HG02623 (cell line): ENCODE measurements at regions not wholly inside any gene's neighbourhood (a gene's known extent, or its start where the extent isn't known, plus 50 kb on each side); places are given as distances from the start of the nearest gene placed in this dataset.

ENCODE experiments used
- ATAC-seq: cut with Tn5 transposase; IDR thresholded peaks from one replicate; pipeline ENCODE4 v1.9.1; 2021; ENCODE audit warnings: moderate library complexity; ENCODE audit not compliant: unreplicated experiment

- ATAC-seq = no peak
These were observed 322.8 kb downstream of the ZNF621 start for GRCh38 chr3:40847551-40847992.

- no peak for ATAC-seq
These were observed 323.7 kb downstream of the ZNF621 start for GRCh38 chr3:40848421-40848820.

GRCh38 chr3:40850861-40851260 lies 326.1 kb downstream of the ZNF621 start:
- no peak for ATAC-seq

GRCh38 chr3:40851836-40852235 lies 327.1 kb downstream of the ZNF621 start:
- no peak for ATAC-seq

GRCh38 chr3:40852712-40853111 lies 328.0 kb downstream of the ZNF621 start:
- ATAC-seq = no peak

GRCh38 chr3:40853474-40853873 lies 328.7 kb downstream of the ZNF621 start:
- no peak for ATAC-seq

- ATAC-seq = no peak
These were observed 331.1 kb downstream of the ZNF621 start for GRCh38 chr3:40855871-40856270.

- ATAC-seq = no peak
These were observed 333.8 kb downstream of the ZNF621 start for GRCh38 chr3:40858364-40859115.

GRCh38 chr3:40862946-40863345 lies 336.4 kb upstream of the CTNNB1 start:
- no peak for ATAC-seq

- no peak for ATAC-seq
These were observed 335.0 kb upstream of the CTNNB1 start for GRCh38 chr3:40864146-40864782.

GRCh38 chr3:40864915-40865314 lies 334.4 kb upstream of the CTNNB1 start:
- ATAC-seq = no peak

- no peak for ATAC-seq
These were observed 331.5 kb upstream of the CTNNB1 start for GRCh38 chr3:40867797-40868196.

- no peak for ATAC-seq
These were observed 330.3 kb upstream of the CTNNB1 start for GRCh38 chr3:40869013-40869412.

- ATAC-seq = no peak
These were observed 329.4 kb upstream of the CTNNB1 start for GRCh38 chr3:40869939-40870338.

GRCh38 chr3:40871394-40871793 lies 327.9 kb upstream of the CTNNB1 start:
- no peak for ATAC-seq

- no peak for ATAC-seq
These were observed 326.9 kb upstream of the CTNNB1 start for GRCh38 chr3:40872258-40872920.

GRCh38 chr3:40873476-40873875 lies 325.8 kb upstream of the CTNNB1 start:
- no peak for ATAC-seq

- ATAC-seq = no peak
These were observed 325.2 kb upstream of the CTNNB1 start for GRCh38 chr3:40873934-40874699.

- ATAC-seq = no peak
These were observed 323.7 kb upstream of the CTNNB1 start for GRCh38 chr3:40875581-40875980.

- ATAC-seq = no peak
These were observed 323.3 kb upstream of the CTNNB1 start for GRCh38 chr3:40876009-40876408.

- no peak for ATAC-seq
These were observed 322.8 kb upstream of the CTNNB1 start for GRCh38 chr3:40876496-40876895.
